Fibroblast of lung (primary cell): ENCODE measurements at regions not wholly inside any gene's neighbourhood (a gene's known extent, or its start where the extent isn't known, plus 50 kb on each side); places are given as distances from the start of the nearest gene placed in this dataset.

ENCODE experiments used
- CTCF ChIP-seq, 2 donors: IDR thresholded peaks in 1 of 2; conservative IDR thresholded peaks in 1 of 2; 1 replicate in 1 of 2; 2 replicates in 1 of 2; pipeline ENCODE4 v1.5.1; 2011 to 2012; ENCODE audit warnings: low read length in 2 of 2, control low read depth in 1 of 2, inconsistent platforms in 1 of 2, low read depth in 1 of 2, mild to moderate bottlenecking in 1 of 2
- EZH2 ChIP-seq: IDR thresholded peaks from 2 replicates; pipeline ENCODE4 v1.5.1; 2012; ENCODE audit warnings: low read length, control low read depth, mild to moderate bottlenecking; ENCODE audit errors: missing control alignments

GRCh38 chr2:54392555-54393324 lies 63.4 kb upstream of the SPTBN1 start:
- TF ChIP-seq CTCF (conservative IDR thresholded peaks at IDR 0.05 in 1 of 2, IDR thresholded peaks at IDR 0.05 in 1 of 2; ENCODE audit: low read depth in 1 of 2, low read length in 2 of 2): no peak
- no peak for TF ChIP-seq EZH2
